ENCODE measurements at regions not wholly inside any gene's neighbourhood (a gene's known extent, or its start where the extent isn't known, plus 50 kb on each side); places are given as distances from the start of the nearest gene placed in this dataset.

GRCh38 chr6:140931581-140931980 lies 1201.1 kb upstream of the GJE1 start:
- H3K36me3 ChIP-seq (ENCODE audit: low read length), result no peaks in the 10 kb centered on the region
- H3K79me2 ChIP-seq (ENCODE audit: insufficient read depth, low read length), result no peaks in the 10 kb centered on the region
- no peak overlapping the region for H3K27ac ChIP-seq (ENCODE audit: low read depth, low read length)
- H2AFZ ChIP-seq (ENCODE audit: low read depth, low read length, severe bottlenecking), result no peak overlapping the region
- no peak overlapping the region for H3K4me3 ChIP-seq (ENCODE audit: insufficient read depth, low read length, poor library complexity, severe bottlenecking)
- TF ChIP-seq EZH2phosphoT487 (conservative IDR thresholded peaks at IDR 0.05; ENCODE audit: low read length), result no peak
- TF ChIP-seq, protein P1, sequence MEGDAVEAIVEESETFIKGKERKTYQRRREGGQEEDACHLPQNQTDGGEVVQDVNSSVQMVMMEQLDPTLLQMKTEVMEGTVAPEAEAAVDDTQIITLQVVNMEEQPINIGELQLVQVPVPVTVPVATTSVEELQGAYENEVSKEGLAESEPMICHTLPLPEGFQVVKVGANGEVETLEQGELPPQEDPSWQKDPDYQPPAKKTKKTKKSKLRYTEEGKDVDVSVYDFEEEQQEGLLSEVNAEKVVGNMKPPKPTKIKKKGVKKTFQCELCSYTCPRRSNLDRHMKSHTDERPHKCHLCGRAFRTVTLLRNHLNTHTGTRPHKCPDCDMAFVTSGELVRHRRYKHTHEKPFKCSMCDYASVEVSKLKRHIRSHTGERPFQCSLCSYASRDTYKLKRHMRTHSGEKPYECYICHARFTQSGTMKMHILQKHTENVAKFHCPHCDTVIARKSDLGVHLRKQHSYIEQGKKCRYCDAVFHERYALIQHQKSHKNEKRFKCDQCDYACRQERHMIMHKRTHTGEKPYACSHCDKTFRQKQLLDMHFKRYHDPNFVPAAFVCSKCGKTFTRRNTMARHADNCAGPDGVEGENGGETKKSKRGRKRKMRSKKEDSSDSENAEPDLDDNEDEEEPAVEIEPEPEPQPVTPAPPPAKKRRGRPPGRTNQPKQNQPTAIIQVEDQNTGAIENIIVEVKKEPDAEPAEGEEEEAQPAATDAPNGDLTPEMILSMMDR (IDR thresholded peaks at IDR 0.05; ENCODE audit: insufficient read depth, low read length, poor library complexity, severe bottlenecking), result no peak
- H4K20me1 ChIP-seq (ENCODE audit: low read depth, low read length), result no peaks in the 10 kb centered on the region
- H3K9ac ChIP-seq (ENCODE audit: low read length), result no peak overlapping the region
- H3K4me2 ChIP-seq (ENCODE audit: low read depth, low read length, poor library complexity, severe bottlenecking), result no peak overlapping the region
- H3K27me3 ChIP-seq (ENCODE audit: low read length), result no peaks in the 10 kb centered on the region
- H3K9me3 ChIP-seq (ENCODE audit: insufficient read depth, low read length), result no peaks in the 10 kb centered on the region
- H3K9me2 ChIP-seq (replicated peaks; ENCODE audit: insufficient read depth, low read length), result no peaks in the 10 kb centered on the region
- H3F3A ChIP-seq (ENCODE audit: insufficient read depth), result no peaks in the 10 kb centered on the region

- Histone ChIP-seq H2AFZ (ENCODE audit: low read depth, low read length, severe bottlenecking) (no peak overlapping the region), H3K36me3 (ENCODE audit: low read length) (no peaks in the 10 kb centered on the region), H3F3A (ENCODE audit: insufficient read depth) (no peaks in the 10 kb centered on the region), H3K9ac (ENCODE audit: low read length) (no peak overlapping the region), H3K9me3 (ENCODE audit: insufficient read depth, low read length) (no peaks in the 10 kb centered on the region), H4K20me1 (ENCODE audit: low read depth, low read length) (no peaks in the 10 kb centered on the region), H3K9me2 (replicated peaks; ENCODE audit: insufficient read depth, low read length) (no peaks in the 10 kb centered on the region), H3K79me2 (ENCODE audit: insufficient read depth, low read length) (no peaks in the 10 kb centered on the region), H3K27ac (ENCODE audit: low read depth, low read length) (no peak overlapping the region), H3K4me2 (ENCODE audit: low read depth, low read length, poor library complexity, severe bottlenecking) (no peak overlapping the region), H3K27me3 (ENCODE audit: low read length) (no peaks in the 10 kb centered on the region), H3K4me3 (ENCODE audit: insufficient read depth, low read length, poor library complexity, severe bottlenecking) (no peak overlapping the region)
- TF ChIP-seq EZH2phosphoT487 (conservative IDR thresholded peaks at IDR 0.05; ENCODE audit: low read length), result no peak
- TF ChIP-seq, protein P1 (IDR thresholded peaks at IDR 0.05; ENCODE audit: insufficient read depth, low read length, poor library complexity, severe bottlenecking), result no peak
These were observed 1203.6 kb upstream of the GJE1 start for GRCh38 chr6:140929121-140929520.

DNA sequence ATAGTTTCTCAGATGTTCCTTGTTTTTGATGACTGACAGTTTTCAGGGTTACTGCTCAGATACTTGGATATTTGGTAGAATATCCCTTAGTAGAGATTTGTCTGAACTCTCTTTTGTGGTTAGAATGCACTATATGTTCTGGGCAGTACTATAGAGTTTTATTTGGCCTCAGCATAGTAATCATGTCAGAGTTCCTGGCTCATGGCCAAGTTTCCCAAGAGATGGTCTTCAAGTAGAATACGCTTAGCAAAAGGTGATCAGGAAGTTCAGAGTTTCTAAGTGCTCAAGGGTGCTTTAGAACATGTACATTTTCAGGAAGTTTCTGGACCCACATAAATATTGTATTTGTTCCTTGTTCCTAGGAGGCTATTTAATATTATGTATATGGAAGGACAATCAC lies 1209.7 kb upstream of the GJE1 start:
- Histone ChIP-seq H2AFZ (ENCODE audit: low read depth, low read length, severe bottlenecking) (no peak overlapping the region), H3K9me2 (replicated peaks; ENCODE audit: insufficient read depth, low read length) (no peaks in the 10 kb centered on the region), H3K79me2 (ENCODE audit: insufficient read depth, low read length) (no peaks in the 10 kb centered on the region), H3K9ac (ENCODE audit: low read length) (no peak overlapping the region), H3K4me3 (ENCODE audit: insufficient read depth, low read length, poor library complexity, severe bottlenecking) (no peak overlapping the region), H3K9me3 (ENCODE audit: insufficient read depth, low read length) (no peaks in the 10 kb centered on the region), H4K20me1 (ENCODE audit: low read depth, low read length) (no peaks in the 10 kb centered on the region), H3K27ac (ENCODE audit: low read depth, low read length) (no peak overlapping the region), H3F3A (ENCODE audit: insufficient read depth) (no peaks in the 10 kb centered on the region), H3K27me3 (ENCODE audit: low read length) (no peaks in the 10 kb centered on the region), H3K4me2 (ENCODE audit: low read depth, low read length, poor library complexity, severe bottlenecking) (no peak overlapping the region), H3K36me3 (ENCODE audit: low read length) (no peaks in the 10 kb centered on the region)
- no peak for TF ChIP-seq EZH2phosphoT487 (conservative IDR thresholded peaks at IDR 0.05; ENCODE audit: low read length)
- TF ChIP-seq, protein P1 (IDR thresholded peaks at IDR 0.05; ENCODE audit: insufficient read depth, low read length, poor library complexity, severe bottlenecking), result no peak
